DMS79 (cell line): ENCODE measurements at regions not wholly inside any gene's neighbourhood (a gene's known extent, or its start where the extent isn't known, plus 50 kb on each side); places are given as distances from the start of the nearest gene placed in this dataset.
A peak's percentile ranks its signal among the peaks of the same experiment; 100 is the strongest.

Experiments used
- DNase-seq: peaks from one replicate; lab custom pipeline; 2025; lab: John Stamatoyannopoulos, UW

GRCh38 chr10:78739444-78740053 lies 329.2 kb upstream of the ZMIZ1 start:
- DNase-seq, result peak; percentile 11

GRCh38 chr10:78740976-78741915 lies 327.5 kb upstream of the ZMIZ1 start:
- DNase-seq, result no peak

GRCh38 chr10:78742406-78742729 lies 326.4 kb upstream of the ZMIZ1 start:
- no peak for DNase-seq

GRCh38 chr10:78742730-78743615 lies 325.8 kb upstream of the ZMIZ1 start:
- DNase-seq, result no peak

DNA sequence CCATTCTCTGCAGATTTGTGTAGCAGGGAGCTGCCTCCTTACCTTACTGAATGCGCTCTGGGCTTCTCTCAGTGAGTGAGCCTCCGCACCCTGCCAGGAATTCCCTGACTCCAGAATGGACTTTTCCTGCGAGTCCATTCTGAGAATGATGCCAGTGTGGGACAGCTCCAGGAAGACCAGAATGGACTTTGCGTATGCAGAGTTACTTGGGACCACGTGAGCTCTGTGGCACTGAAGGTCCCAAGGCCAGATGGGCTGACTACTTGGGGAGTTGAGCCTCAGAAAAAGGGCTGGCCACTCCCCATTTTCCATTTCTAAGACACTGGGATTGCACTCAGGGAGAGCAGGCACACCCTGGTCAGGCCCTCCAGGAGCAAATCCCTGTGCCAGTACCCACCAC lies 324.7 kb upstream of the ZMIZ1 start:
- DNase-seq, result no peak

GRCh38 chr10:78744491-78745090 lies 324.2 kb upstream of the ZMIZ1 start:
- no peak for DNase-seq

DNA sequence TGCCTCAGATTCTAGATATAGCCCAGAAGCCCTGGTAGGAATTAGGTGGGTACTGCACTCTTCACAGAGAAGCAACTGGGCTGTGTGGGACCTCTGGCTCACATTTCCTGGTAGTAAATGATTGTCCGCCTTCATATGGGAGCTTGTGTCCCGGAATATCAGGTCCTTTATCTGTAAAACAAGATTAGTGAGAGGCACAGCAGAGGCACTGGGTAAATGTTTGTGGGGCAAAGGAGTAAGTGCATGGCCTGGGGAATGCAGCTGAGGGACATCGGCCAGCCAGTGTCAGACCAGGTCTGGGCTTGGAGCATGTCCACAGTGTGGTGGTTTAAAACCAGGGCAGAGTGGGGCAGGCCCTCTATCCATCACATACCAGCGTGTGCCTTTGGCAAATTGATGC lies 323.3 kb upstream of the ZMIZ1 start:
- DNase-seq, result no peak

GRCh38 chr10:78746155-78746763 lies 322.5 kb upstream of the ZMIZ1 start:
- no peak for DNase-seq

- no peak for DNase-seq
Measured at GRCh38 chr10:78747401-78748234, 321.1 kb upstream of the ZMIZ1 start.

DNA sequence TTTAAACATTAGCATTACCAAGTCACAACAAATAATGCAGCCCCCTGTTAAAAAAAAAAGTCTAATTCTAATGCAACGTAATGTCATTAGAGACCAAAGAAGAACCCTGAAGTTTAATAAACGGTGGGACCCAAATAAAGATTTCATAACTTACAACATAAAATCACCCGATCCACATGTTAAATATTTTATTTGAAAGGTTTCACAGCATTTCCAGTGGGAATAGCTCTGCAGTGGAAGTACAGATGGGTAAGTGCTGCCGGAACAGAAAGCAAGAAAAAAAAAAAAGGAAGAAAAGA lies 320.6 kb upstream of the ZMIZ1 start:
- no peak for DNase-seq

DNA sequence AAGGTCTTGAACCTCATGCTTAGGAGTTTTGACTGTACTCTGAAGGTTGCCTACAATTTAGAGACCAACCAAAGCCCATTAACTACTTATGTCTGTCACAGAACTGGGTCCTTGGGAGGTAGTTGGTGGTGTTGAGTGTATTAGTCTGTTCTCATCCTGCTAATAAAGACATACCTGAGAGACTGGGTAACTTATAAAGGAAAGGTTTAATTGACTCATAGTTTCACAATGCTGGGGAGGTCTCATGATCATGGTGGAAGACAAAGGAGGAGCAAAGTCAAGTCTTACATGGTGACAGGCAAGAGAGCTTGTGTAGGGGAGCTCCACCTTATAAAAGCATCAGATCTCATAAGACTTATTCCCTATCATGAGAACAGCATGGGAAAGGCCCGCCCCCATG lies 319.6 kb upstream of the ZMIZ1 start:
- no peak for DNase-seq

- no peak for DNase-seq
Measured at GRCh38 chr10:78749898-78750297, 318.9 kb upstream of the ZMIZ1 start.

- DNase-seq, result no peak
Measured at GRCh38 chr10:78750418-78750817, 318.3 kb upstream of the ZMIZ1 start.

DNA sequence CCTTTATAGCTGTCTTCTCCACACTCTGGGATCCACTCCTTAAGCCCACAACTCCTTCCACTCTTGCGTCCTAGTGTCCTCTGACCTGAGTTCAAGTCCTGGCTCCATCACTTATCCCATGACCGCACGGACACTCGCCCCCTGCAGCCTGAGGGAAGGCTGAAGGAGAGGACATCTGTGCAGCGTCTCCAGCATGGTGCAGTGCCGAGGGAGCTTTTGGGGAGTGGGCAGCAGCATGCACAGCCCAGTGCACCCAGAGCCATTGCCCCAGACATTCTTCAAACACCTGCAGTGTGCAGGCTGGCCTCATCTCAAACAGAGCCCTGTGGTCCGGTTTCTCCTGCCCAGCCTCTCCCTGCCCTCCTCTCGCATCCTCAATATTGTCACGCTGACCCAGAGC lies 317.1 kb upstream of the ZMIZ1 start:
- DNase-seq, result no peak

- no peak for DNase-seq
Measured at GRCh38 chr10:78752221-78752620, 316.5 kb upstream of the ZMIZ1 start.

- no peak for DNase-seq
Measured at GRCh38 chr10:78752708-78753107, 316.1 kb upstream of the ZMIZ1 start.

- DNase-seq, result no peak
Measured at GRCh38 chr10:78754269-78755062, 314.3 kb upstream of the ZMIZ1 start.

DNA sequence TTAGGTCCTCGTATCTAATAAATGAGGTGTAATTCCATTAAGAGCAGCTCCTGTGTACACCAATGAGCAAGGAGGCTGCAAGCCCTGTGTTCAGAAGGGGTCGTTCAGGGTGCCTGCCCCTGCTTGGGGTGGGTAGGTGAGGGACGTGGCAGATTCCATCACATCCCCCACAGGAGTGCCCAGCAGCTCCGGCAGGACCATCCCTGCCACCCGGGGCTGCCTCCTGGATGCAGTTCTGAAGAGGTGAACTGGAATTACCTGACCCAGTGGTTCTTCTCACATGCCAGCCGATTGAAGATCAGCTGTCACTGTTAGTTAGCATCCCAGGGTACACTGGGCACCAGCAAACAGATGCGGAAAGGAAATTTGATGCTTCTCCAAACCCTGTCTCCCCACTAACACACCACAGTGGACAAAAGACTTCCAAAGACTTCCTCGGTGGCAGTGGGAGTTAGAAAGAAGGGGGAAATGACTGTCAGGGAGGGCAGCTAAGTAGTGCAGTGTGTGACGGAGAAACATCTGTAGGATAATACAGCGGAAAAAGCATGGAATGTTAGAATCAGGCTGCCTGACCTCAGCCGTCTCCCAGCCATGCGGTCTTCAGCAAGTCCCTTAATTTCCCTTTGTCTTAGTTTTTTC lies 313.6 kb upstream of the ZMIZ1 start:
- no peak for DNase-seq

DNA sequence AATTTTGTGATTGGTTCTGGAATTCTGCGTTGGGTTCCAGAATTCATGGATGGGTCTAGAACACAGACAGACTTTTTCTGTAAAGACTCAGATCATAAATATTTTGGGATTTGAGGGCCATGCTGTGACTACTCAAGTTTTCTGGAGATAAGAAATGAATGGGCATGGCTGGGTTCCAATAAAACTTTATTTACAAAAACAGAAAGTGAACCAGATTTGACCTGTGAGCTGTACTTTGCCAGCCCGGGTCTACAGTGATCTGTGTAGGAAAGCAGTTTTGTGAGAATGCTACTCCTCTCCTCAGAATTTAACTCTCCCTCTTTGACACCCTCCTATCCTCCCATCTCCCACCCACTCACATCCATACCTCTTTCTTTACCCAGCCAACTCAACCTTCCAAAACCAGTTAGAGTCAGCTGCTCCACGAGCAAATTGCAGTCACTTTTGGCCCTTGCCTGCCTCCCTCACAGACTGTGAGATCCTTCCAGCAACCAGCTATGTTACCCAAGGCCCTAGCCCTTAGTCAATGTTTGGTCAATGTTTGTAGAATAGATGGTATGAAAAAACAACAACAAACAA lies 312.8 kb upstream of the ZMIZ1 start:
- no peak for DNase-seq
